ENCODE measurements at regions not wholly inside any gene's neighbourhood (a gene's known extent, or its start where the extent isn't known, plus 50 kb on each side); places are given as distances from the start of the nearest gene placed in this dataset.

- TF ChIP-seq PPARA (CRISPR knock-in tag; IDR thresholded peaks at IDR 0.05; ENCODE audit: borderline replicate concordance) = no peak
- no peak for TF ChIP-seq CSDC2 (CRISPR knock-in tag; IDR thresholded peaks at IDR 0.05)
- no peak for TF ChIP-seq PATZ1 (CRISPR knock-in tag; IDR thresholded peaks at IDR 0.05; ENCODE audit: borderline replicate concordance)
- no peak for TF ChIP-seq ZFP30 (CRISPR knock-in tag; IDR thresholded peaks at IDR 0.05)
- no peak for TF ChIP-seq ARNTL (CRISPR knock-in tag; IDR thresholded peaks at IDR 0.05; ENCODE audit: borderline replicate concordance, low read depth)
- TF ChIP-seq POU6F1 (CRISPR knock-in tag; IDR thresholded peaks at IDR 0.05; ENCODE audit: borderline replicate concordance, low read depth) = no peak
- TF ChIP-seq SNAI2 (CRISPR knock-in tag; IDR thresholded peaks at IDR 0.05) = no peak
- TF ChIP-seq ZNF565 (CRISPR knock-in tag; conservative IDR thresholded peaks at IDR 0.05; ENCODE audit: low read depth) = no peak
These were observed 191.3 kb downstream of the OR13H1 start for GRCh38 chrX:131735127-131735526.

All from SK-N-SH treated with all-trans-retinoic acid at 6 μM for 48 hours (cell line).